NCI-H1105 treated with DMSO at 0.1 percent for 48 hours (cell line): ENCODE measurements at regions not wholly inside any gene's neighbourhood (a gene's known extent, or its start where the extent isn't known, plus 50 kb on each side); places are given as distances from the start of the nearest gene placed in this dataset.
"Not testable (repeated sequence)": the region's sequence is repeated elsewhere in the genome, so short reads cannot be mapped to it uniquely, and the experiment has no call there.

Experiments
- DNase-seq: peaks from one replicate; lab custom pipeline; 2025; lab: John Stamatoyannopoulos, UW

DNA sequence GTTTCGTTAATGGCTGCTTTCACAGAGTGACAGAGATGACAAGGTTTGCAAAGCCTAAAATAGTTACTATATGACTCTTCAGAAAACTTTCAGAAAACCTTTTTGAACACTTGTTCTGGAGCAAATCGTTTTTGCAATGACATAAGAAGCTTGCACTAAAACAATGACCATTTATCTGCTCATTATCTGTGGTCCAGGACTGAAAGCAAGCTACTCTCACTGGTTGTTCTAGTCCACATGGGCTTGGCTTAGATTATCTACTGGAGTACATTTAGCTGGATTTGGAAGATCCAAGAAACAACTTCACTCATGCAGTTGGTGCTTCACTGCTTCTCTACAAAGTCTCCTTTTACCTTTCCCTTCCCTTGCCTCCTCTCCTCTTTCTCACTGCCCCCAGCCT, 1836.4 kb upstream of the AGA start:
- DNase-seq = no peak

DNA sequence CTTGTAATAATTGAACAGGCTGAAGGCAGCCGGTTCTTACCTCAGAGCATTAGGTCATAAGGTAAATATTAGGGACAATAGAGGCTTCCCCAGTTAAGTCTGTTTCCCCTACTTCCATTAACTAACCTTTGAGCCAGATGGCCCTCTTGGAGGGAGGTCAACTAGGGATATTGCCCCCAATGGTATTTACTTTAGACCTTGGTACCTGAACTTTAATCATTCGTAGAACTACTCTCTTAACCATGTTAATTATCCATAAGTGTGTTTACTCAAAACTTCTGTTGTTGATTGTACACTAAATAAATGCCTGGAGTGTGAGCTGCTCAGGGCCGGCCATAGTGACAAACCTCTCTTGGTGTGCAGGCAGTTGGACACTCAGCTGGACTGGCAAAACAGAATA, 1843.5 kb upstream of the AGA start:
- no peak for DNase-seq

DNA sequence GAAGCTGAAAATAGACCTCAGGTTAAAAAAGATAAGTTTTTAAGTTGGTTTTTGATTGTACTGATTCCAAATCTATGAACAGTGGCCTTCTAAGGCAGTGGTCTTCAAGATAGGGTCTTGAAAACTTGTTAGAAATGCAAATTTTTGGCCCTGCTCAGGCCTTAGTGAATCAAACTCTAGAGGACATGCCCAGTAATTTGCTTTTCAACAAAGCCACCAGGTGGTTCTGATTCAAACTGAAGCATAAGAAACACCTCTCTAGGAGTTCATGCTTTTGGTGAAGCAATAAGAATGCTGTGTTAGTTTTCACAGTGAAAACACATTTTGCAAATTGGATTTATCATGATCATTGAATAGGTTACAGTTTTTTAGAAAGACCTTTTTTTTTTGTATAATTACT, 1849.4 kb upstream of the AGA start:
- no peak for DNase-seq

DNA sequence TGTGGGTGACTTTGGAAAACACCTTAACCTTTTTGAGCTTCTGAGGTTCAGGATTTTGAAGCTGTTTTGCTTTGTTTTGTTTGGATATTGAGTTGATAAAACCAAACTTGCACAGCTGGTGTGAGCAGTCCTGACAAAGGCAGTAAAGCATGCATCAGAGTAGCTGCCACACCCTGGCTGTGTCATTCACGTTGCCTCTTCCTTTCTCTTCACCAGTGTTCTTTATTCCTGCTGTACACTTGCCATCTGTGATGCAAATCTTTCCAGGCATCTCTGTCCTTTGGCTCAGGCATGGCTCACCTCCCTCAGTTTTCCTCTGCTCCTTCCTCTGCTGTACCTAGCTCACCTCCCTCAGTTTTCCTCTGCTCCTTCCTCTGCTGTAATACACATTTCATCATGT, 1850.2 kb upstream of the AGA start:
- no peak for DNase-seq

DNA sequence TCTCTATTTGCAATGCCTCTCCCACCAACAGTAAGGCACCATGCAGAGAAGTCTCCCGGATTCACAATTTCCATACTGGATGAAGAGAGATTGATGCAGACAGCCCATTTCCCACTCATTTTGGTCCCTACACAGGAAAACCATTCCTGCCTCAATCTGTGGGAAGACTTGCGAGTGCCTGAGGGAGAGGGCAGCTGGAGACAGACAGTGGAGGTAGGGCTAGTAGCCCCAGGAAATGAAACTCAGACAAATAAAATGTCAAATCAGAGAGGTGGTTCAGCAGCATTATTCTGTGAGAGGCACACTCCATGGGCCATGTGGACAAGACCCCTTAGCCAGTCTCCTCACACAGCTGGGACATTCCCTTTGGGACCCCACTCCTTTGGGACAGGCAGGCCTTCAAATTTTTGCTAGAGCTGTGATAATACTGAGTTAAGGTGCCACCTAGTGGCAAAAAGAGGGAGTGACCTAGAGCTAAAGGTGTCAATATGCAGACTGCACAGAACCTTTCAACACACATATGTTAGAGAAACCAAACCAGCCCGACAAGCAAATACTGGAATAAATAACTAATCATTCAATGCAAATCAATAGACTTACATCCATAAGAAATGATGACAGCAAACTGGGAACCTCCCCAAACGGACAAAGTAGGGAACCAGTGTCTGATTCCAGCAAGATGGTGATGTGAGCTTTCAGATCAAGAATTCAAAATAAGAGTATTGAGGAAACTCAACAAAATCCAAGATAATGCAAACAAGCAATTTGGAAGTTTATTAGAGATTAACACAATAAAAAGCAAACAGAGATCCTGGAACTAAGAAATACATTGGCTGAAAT, 1865.3 kb upstream of the AGA start:
- no peak for DNase-seq

DNA sequence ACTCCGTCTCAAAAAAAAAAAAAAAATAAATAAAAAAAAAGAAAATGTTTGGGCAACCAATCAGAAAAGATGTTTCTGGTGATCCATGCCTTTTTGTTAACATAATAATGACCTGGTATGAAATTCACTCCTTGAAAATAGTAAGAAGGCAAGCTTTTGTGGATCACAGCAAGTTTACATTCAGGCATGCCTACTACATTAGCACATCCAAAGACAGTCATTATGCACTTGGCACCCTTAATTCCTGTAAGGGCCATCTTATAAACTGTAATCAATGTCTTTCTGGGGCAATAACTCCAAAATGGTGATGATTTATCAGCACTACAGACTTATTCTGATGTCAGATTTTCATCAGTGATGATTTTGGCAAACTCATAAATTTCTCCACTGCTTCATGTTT, 1871.6 kb upstream of the AGA start:
- DNase-seq = no peak

DNA sequence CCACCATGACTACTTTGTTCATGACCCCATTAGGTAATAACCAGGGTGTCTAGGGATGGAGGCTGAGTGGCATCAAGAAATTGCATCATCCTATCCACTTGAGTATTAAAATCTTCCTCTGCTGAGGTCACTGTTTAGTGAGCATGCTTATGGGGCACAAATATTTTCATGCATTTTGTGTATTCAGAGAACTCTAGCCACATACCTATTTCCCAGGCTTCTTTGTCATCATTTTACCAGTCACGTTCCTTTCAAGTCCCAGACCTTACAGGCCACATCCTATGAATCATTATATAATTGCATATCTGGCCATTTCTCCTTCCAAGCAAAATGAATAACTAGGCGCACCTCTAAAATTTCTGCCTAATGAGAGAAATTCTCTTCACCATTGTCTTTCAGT, 1882.9 kb upstream of the AGA start:
- no peak for DNase-seq

DNA sequence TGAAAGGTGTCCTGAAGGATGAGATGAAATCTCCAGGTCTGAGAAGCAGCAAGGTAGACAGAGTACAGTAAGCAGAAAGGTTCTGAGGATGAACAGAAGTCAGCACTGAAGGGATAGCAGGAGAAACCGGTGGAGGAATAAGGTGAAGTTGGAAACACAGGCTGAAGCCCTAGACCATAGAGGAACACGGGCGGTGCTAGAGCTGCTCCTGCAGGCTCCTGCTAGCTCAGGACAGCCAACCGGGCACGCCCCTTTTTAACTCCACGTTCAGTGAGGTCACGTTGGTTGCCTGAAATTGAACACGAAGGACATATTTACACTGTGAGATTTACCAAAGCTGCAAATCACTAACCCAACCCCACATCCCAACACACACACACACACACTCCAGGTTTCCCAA, 1886.4 kb upstream of the AGA start:
- DNase-seq = no peak

DNA sequence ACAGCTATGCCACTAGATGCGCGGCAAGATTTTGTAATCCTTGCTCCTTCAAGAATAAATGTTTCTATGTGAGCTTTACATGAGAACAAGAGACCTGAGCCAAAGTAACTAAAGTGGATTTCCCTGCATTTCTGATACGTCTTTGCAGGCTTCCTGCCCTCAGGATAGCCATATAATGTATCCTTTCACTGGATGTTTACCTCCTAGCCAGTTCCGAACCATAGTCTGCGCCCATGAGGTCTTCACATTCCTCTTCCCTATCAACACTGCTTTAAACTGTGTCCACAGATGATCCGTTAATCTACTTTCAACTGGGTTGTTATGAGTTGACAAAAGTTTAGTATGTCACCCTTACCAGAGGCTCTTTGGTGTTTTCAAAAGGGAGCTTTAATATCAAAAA, 1889.1 kb upstream of the AGA start:
- no peak for DNase-seq

DNA sequence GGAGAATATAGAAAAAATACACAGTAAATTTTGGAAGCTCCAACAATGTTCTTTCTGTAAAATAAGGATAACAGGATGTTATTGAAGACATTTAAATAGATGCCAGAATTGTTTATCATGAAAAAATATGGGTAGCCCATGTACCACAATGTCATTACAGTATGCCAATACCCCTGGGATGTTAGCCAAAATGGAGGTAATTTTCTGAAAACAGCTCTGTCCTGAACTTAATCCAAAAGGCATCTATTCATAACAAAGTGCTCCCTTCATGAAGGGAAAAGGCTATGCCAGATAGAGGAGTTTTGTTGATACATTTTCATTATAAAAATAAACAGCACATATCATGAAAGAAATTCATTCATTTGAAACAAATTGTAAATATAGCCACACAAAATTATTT, 1902.6 kb upstream of the AGA start:
- no peak for DNase-seq

DNA sequence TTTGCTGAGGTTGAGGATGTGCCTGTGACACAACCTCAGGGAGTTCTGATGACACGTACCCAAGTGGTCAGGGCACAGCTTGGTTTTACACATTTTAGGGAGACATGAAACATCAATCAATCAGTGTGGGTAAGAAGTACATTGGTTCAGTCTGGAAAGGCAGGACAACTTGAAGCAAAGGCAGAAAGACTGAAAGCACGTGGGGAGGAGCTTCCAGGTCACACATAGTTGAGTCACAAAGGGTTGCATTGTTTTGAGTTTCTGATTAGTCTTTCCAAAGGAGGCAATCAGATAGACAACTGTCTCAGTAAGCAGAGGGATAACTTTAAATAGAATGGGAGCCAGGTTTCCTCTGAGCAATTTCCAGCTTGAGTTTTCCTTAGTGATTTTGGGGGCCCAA, 1910.0 kb upstream of the AGA start:
- no peak for DNase-seq

DNA sequence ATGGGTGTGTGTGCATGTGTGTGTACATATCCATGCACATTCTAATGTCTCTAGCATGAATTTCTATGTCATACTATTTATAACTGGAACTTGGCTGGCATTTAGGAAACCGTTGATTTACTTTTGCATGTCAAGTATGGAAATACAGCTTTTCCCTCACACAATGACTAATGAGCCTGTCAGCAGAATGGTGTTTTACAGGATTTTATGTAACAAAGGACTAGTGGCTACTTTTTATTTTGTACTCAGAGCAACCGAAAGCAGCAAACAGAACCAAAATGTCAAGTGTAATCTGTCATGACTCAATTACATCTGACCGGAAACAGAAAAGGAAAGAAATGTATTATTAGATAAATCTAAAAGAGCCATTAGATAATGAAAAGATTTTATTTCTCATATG, 1911.5 kb upstream of the AGA start:
- no peak for DNase-seq

DNA sequence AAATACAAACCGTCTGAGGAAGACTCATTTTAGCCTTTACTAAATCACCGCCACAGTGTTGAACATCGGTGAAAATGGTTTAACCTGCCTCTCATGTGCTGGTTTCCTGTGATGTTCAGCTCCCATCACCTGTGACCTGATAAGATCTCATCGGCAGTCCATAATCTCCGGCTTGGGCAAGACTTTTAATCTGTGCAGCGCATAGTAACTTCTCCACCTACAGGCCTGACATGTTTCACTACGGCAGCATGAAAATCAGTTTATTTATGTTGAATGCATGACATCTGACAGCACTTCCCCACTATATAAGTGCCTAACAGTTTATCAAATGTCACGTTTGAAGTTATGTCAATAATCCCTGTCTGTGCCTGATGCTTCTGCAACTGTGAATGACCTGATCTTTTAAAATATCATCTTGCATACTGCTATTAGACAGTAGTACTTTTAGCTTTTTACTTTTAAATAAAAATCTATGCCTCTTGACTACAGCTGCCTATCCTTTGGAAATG, 1919.8 kb upstream of the AGA start:
- no peak for DNase-seq

DNA sequence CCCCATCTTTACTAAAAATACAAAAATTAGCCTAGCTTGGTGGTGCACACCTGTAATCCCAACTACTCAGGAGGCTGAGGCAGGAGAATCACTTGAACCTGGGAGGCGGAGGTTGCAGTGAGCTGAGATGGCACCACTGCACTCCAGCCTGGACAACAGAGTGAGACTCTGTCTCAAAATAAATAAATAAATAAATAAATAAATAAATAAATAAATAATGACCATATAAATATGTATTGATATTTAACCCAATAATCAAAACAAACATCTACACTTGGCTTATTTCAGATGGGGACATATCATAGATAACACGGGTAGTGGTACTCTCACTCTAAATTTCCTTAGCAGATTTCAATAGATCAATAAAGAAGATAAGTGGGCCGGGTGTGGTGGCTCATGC, 1923.7 kb upstream of the AGA start:
- DNase-seq = not testable (repeated sequence)

DNA sequence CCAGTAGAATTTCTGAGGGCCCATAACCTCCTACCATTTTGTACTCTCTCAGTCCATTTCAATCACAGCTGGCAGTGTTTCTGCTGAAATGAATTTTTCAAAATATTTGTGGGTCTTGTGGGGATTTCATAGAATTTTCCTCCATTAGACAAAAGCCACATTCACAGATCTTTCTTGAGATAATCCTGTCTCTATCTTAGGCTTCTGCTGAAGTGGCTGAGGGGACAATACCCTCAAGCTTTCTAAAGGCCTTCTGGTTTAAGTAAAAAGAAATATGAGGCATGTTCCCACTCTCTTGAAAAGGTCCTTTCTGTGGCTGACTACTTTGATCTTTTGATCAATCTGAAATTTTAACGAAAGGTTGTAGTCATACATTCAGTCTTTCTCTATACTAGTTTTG, 1930.0 kb upstream of the AGA start:
- DNase-seq = no peak

DNA sequence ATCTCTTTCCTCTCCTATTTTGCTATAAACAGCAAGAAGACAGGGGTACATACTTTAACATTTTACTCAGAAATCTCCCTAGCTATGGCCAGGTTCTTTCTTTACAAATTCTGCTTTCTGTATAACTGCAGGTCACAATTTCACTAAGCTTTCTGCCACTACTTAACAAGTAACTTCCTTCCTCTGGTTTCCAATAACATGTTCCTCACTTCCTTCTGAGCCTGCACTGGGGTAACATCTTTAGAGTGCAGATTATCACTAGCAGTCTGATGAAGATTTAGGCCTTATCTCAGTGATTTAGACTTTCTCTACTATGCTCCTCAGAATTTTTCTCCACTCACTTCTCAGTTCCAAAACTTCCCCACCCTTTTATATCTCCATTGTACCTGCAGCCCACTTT, 1930.5 kb upstream of the AGA start:
- DNase-seq = no peak

DNA sequence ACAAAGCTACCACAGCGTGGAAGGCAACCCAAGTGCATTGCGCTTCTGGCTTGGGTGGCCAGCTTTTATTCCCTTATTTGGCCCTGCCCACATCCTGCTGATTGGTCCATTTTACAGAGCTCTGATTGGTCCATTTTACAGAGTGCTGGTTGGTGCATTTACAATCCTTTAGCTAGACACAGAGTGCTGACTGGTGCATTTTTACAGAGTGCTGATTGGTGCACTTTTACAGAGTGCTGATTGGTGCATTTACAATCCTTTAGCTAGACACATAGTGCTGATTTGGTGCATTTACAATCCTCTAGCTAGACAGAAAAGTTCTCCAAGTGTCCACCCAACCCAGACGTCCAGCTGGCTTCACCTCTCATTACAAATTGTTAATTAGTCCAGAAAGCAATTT, 1936.6 kb upstream of the AGA start:
- not testable (repeated sequence) for DNase-seq

DNA sequence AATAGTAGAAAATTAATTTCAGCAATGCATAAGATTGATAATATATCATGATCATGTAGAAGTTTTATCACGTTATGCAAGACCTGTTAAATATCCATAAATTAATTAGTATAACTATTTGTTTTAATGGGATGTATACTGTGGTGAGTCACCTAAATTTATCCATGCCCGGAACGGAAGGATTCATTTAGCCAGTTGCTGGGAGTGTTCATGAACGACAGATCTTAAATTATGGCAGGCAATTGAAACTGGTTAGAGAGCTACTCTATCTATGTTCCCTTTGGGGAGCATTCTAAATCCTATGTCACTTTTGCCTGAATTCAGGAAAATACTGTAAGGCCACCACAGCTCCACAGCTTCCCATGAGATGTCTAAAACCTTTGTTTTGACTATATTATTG, 1950.5 kb upstream of the AGA start:
- DNase-seq = no peak

DNA sequence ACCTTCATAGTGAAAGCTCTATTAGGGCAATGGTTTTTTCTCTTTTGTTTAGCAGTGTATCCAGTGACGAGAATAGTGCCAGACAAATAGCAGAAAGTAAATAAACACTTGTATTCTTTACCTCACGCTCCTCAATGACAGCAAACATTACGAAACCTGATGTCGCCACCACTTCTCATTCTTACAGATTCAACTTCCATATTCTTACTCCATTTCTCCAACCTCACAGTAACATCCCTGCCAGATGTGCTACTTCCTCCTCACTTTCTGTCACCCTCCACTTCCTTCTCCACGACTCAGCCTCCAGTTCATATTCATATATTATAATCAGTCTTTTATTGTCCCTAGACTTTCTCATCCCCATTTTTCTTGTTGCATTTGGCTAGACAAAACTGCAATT, 1956.2 kb upstream of the AGA start:
- no peak for DNase-seq

DNA sequence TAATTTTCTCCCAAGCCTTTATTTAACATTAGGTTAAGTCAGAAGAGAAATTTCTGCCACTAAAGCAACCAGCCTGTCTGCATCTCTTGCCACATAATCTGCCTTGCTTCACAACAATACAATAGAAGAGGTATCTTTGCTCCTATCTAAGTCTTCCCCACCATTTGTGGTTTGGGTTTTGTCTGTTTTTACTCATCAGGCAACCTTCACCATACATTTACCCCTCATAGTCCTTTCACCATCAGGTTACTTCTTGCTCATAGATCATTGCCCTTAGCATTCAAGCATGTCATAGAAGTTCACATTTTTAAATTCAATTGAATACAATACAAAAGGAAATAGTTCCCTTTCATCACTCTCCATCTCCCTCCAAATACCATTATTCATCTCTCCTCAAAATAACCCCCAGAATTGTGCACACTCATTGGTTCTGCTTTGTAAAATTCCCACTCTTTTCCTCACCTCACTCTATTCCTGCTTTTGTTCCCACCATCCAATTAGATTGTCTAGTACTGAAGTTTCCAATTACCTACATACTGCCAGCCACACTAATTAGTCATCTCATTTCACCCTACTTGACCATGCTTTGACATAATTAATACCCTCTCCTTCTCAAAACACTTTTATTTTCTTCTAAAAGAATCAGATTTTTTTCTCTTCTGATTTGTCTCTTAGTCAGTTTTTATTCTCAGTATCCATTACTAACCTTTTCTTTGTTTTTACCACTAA, 1957.0 kb upstream of the AGA start:
- DNase-seq = peak; percentile 15

DNA sequence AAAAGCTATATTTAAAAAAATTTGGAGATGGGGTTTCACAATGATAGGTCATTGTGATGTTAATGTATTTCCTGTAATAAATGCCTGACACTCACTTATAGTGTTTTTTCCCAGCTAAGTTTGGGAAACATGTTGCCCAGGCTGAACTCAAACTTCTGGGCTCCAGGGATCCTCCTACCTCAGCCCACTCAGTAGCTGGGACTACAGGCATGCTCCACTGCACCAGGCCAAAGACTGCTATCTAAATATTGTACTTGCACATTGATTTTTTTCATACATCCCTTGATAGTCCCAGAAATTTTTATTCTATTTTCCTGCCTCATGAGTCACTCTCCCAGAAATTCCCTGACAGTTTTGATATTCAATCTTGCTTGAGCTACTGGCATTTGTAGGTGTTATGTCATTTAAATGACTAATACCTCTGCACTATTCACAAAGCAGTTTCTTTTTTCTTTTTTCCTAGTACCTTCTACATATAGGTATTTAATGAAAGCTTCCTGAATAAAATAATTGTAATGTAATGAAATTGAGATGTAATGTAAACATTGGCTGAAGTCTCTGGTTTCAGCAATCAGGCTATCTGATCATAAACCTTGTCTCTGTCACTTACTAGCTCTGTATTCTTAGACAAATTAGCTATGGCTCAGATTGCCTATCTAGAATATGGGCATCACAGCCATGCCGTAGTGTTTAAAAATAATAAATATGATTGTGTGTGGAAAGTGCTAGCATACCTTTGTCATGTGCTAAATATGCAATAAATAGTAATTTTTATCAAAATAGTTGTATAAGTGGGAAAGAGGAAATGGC, 1973.0 kb upstream of the AGA start:
- DNase-seq = no peak

DNA sequence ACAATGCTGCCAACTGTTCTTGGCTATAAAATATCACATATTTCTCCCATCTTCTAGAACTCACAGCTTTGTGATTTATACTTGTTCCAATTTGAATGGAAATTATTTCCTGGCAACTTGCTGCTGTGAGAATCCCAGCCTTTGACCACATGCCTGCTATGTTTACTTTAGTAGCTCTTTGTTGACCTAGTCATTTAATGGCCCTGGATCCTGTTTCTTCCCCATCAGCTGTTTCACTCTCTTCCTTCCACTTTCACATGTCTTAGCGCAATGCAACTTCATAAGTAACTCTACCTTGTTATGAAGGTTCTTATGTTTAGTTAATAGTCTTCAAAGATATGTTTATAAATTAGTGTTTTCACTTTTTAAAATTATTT, 1973.6 kb upstream of the AGA start:
- peak; percentile 41 for DNase-seq

DNA sequence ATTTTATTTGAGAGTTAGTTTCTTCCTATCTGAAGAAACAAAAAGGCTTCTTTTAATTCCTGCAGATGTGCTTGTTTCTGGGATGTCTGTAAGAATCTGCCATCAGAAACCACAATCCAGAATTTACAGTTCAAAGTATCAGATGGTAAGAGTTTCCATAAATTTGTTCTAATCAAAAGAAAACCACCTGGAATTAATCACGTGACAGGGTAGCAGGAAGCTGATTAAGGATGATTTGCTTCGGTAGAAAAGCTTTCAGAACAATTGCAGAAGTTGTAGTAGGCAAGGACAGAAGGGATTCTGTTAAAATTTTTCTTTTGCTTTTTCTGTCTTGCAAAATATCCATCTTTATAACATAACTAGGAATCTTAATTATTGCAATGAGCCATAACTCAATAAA, 1975.1 kb upstream of the AGA start:
- DNase-seq = no peak
